Stimulated activated CD8-positive, alpha-beta memory T cell treated with anti-CD3 and anti-CD28 coated beads, Interleukin-7, amount 100 ng/mL, for 4 hours (primary cell): ENCODE measurements at regions not wholly inside any gene's neighbourhood (a gene's known extent, or its start where the extent isn't known, plus 50 kb on each side); places are given as distances from the start of the nearest gene placed in this dataset.

Experiments used
- DNase-seq, 2 donors: peaks; one replicate each; pipeline ENCODE4 v3.0.0-alpha.2; 2020; ENCODE audit warnings: low read depth in 2 of 2

GRCh38 chr4:83171436-83172039, 57.0 kb upstream of the PLAC8 start:
- DNase-seq, result no peak

GRCh38 chr4:83170952-83171399, 56.4 kb upstream of the PLAC8 start:
- no peak for DNase-seq
